Spleen (tissue), 11 donors: ENCODE measurements at regions not wholly inside any gene's neighbourhood (a gene's known extent, or its start where the extent isn't known, plus 50 kb on each side); places are given as distances from the start of the nearest gene placed in this dataset.

ENCODE experiments used
- DNase-seq: peaks from one replicate; pipeline ENCODE4 v3.0.0-alpha.2; 2020
- H3K27ac ChIP-seq, 8 donors: fragments of 200-600 bp; sonication (generic) in 7 of 8; 1 replicate in 4 of 8; 2 replicates in 4 of 8; pipeline versions ENCODE4 v1.5.0 to v1.8.0; 2016 to 2021; ENCODE audit warnings: inconsistent platforms in 4 of 8, mild to moderate bottlenecking in 4 of 8, moderate library complexity in 1 of 8
- H3K27me3 ChIP-seq, 7 donors: fragments of 200-600 bp; sonication (generic) in 6 of 7; replicated peaks in 1 of 7; 1 replicate in 4 of 7; 2 replicates in 3 of 7; pipeline versions ENCODE4 v1.5.0 to v1.8.0; 2016 to 2021; ENCODE audit warnings: inconsistent platforms in 3 of 7, mild to moderate bottlenecking in 1 of 7
- H3K36me3 ChIP-seq, 6 donors: fragments of 200-600 bp; sonication (generic) in 5 of 6; 1 replicate in 4 of 6; 2 replicates in 2 of 6; pipeline versions ENCODE4 v1.5.0 to v1.8.0; 2016 to 2021; ENCODE audit warnings: inconsistent platforms in 2 of 6
- H3K4me1 ChIP-seq, 6 donors: fragments of 200-600 bp; sonication (generic) in 5 of 6; 1 replicate in 3 of 6; 2 replicates in 3 of 6; pipeline versions ENCODE4 v1.5.0 to v1.8.0; 2016 to 2021; ENCODE audit warnings: inconsistent platforms in 3 of 6
- H3K4me3 ChIP-seq, 8 donors: fragments of 200-600 bp; sonication (generic) in 7 of 8; 1 replicate in 4 of 8; 2 replicates in 4 of 8; pipeline versions ENCODE4 v1.5.0 to v1.8.0; 2016 to 2021; ENCODE audit warnings: inconsistent platforms in 4 of 8, mild to moderate bottlenecking in 4 of 8, moderate library complexity in 2 of 8
- H3K9me3 ChIP-seq, 8 donors: fragments of 200-600 bp; sonication (generic) in 7 of 8; 1 replicate in 4 of 8; 2 replicates in 4 of 8; pipeline versions ENCODE4 v1.5.0 to v1.8.0; 2016 to 2021; ENCODE audit warnings: inconsistent platforms in 4 of 8
- CTCF ChIP-seq, 11 experiments: fragments of 200-600 bp in 7 of 11; fragments of 450-650 bp in 4 of 11; sonication (generic) in 4 of 11; IDR thresholded peaks in 8 of 11; conservative IDR thresholded peaks in 3 of 11; 1 replicate in 7 of 11; 2 replicates in 4 of 11; pipeline versions ENCODE4 v1.4.0 to v1.8.0; 2016 to 2021; ENCODE audit warnings: antibody characterized with exemption in 11 of 11, inconsistent platforms in 4 of 11, mild to moderate bottlenecking in 1 of 11
- POLR2A ChIP-seq, 3 donors: fragments of 450-650 bp; IDR thresholded peaks; one replicate each; pipeline ENCODE4 v1.5.1; 2017; ENCODE audit warnings: antibody characterized with exemption in 3 of 3, mild to moderate bottlenecking in 1 of 3
- POLR2AphosphoS5 ChIP-seq, 3 donors: sonication (generic); formaldehyde crosslinking; IDR thresholded peaks; one replicate each; pipeline ENCODE4 v1.5.1; 2017; ENCODE audit warnings: antibody characterized with exemption in 3 of 3
- WGBS, 5 donors: extraction: QIAGEN DNeasy Blood & Tissue Kit in 3 of 5; methylation state at CpG; one replicate each; pipeline versions ENCODE4 v1.1.5 to v1.1.7; 2013 to 2018; 5-methylcytosine and 5-hydroxymethylcytosine counted together
- intact Hi-C: fragments of 100-400 bp; cut with DNase I; formaldehyde crosslinking; loops from one replicate; pipeline ENCODE4 v1.15.0; 2023; ENCODE audit warnings: low total_unique reads
- donor health status: healthy with polysubstance abuse.
- donor health status: DM: no; HTN: no; CAD: no; lungs with moderate emphysema.
- donor health status: DM: no; HTN: no; CAD: no.
- donor health status: Bipolar disorder and iron deficiency.
- donor health status: healthy.
- donor health status: DM: no; HTN: no; CAD: no.
- donor health status: DM: yes; HTN: yes; CAD: no.

GRCh38 chr7:89775459-89775858, 378.8 kb upstream of the STEAP1 start:
- intact Hi-C loops, result no loop called here

GRCh38 chr7:89776980-89777379, 377.3 kb upstream of the STEAP1 start:
- intact Hi-C loops, result no loop called here
- Histone ChIP-seq H3K36me3 (no peaks in the 10 kb centered on the region), H3K27me3 (no peaks in the 10 kb centered on the region), H3K9me3 (peaks cover 0 to 17% (median 0%) of the 10 kb centered on the region in 8 donors), H3K4me3 (no peak overlapping the region), H3K27ac (no peak overlapping the region), H3K4me1 (no peaks in the 10 kb centered on the region)
- WGBS, 5 donors, result 93 to 96% (median 95%) methylated on average over 2 of the region's 2 CpGs
- no peak for TF ChIP-seq POLR2A (IDR thresholded peaks at IDR 0.05)
- TF ChIP-seq CTCF (IDR thresholded peaks at IDR 0.05 in 8 of 11, conservative IDR thresholded peaks at IDR 0.05 in 3 of 11), result no peak
- TF ChIP-seq POLR2AphosphoS5 (IDR thresholded peaks at IDR 0.05), result no peak
- DNase-seq, result no peak

More at GRCh38 chr7:89775459-89775858, 378.8 kb upstream of the STEAP1 start:
- Histone ChIP-seq H3K27me3 (no peaks in the 10 kb centered on the region), H3K4me3 (no peak overlapping the region), H3K36me3 (no peaks in the 10 kb centered on the region), H3K4me1 (no peaks in the 10 kb centered on the region), H3K27ac (no peak overlapping the region), H3K9me3 (peaks cover 0 to 14% (median 0%) of the 10 kb centered on the region in 8 donors)
- TF ChIP-seq POLR2A (IDR thresholded peaks at IDR 0.05) (no peak), POLR2AphosphoS5 (IDR thresholded peaks at IDR 0.05) (no peak), CTCF (IDR thresholded peaks at IDR 0.05 in 8 of 11, conservative IDR thresholded peaks at IDR 0.05 in 3 of 11) (no peak)
- no peak for DNase-seq

- H3K36me3 ChIP-seq, result no peaks in the 10 kb centered on the region
- TF ChIP-seq POLR2AphosphoS5 (IDR thresholded peaks at IDR 0.05), result no peak
- no peak for TF ChIP-seq CTCF (IDR thresholded peaks at IDR 0.05 in 8 of 11, conservative IDR thresholded peaks at IDR 0.05 in 3 of 11)
- TF ChIP-seq POLR2A (IDR thresholded peaks at IDR 0.05), result no peak
- no peak for DNase-seq
- H3K4me3 ChIP-seq, result no peak overlapping the region
- H3K27me3 ChIP-seq, result no peaks in the 10 kb centered on the region
- H3K27ac ChIP-seq, result no peak overlapping the region
- intact Hi-C loops, result no loop called here
- no peaks in the 10 kb centered on the region for H3K4me1 ChIP-seq
- H3K9me3 ChIP-seq, result peaks cover 0 to 17% (median 0%) of the 10 kb centered on the region in 8 donors
These were observed 376.8 kb upstream of the STEAP1 start for GRCh38 chr7:89777499-89777898.

GRCh38 chr7:89780291-89780690, 374.0 kb upstream of the STEAP1 start:
- WGBS, 5 donors, result 76 to 90% (median 81%) methylated on average over 4 of the region's 4 CpGs
- no peak for DNase-seq
- TF ChIP-seq POLR2A (IDR thresholded peaks at IDR 0.05) (no peak), POLR2AphosphoS5 (IDR thresholded peaks at IDR 0.05) (no peak), CTCF (IDR thresholded peaks at IDR 0.05 in 8 of 11, conservative IDR thresholded peaks at IDR 0.05 in 3 of 11) (no peak)
- H3K4me1 ChIP-seq, result no peaks in the 10 kb centered on the region
- H3K4me3 ChIP-seq, result no peak overlapping the region
- H3K36me3 ChIP-seq, result no peaks in the 10 kb centered on the region
- intact Hi-C loops, result no loop called here
- no peak overlapping the region for H3K27ac ChIP-seq
- no peaks in the 10 kb centered on the region for H3K27me3 ChIP-seq
- H3K9me3 ChIP-seq, result peaks cover 0 to 17% (median 0%) of the 10 kb centered on the region in 8 donors
